DND-41 (cell line): ENCODE measurements at regions not wholly inside any gene's neighbourhood (a gene's known extent, or its start where the extent isn't known, plus 50 kb on each side); places are given as distances from the start of the nearest gene placed in this dataset.

Experiments used
- ATAC-seq: fragments of 200-7000 bp; cut with Tn5 transposase; 3 replicates; pipeline ENCODE4 v1.9.1; 2021; ENCODE audit warnings: low read depth; ENCODE audit not compliant: insufficient read depth
- DNase-seq: peaks from one replicate; pipeline ENCODE4 v3.0.0-alpha.2; 2020
- H2AFZ ChIP-seq: 2 replicates; pipeline ENCODE4 v1.6.0; 2012; ENCODE audit warnings: low read depth, low read length
- H3K27ac ChIP-seq: 2 replicates; pipeline ENCODE4 v1.5.1; 2012; ENCODE audit warnings: low read length, inconsistent platforms
- H3K27me3 ChIP-seq: fragments of 200-600 bp; sonication (generic); 2 replicates; pipeline ENCODE4 v1.6.0; 2012; ENCODE audit warnings: low read length, mild to moderate bottlenecking, inconsistent platforms; ENCODE audit not compliant: insufficient read depth, poor library complexity
- H3K36me3 ChIP-seq: 2 replicates; pipeline ENCODE4 v1.5.1; 2012; ENCODE audit warnings: low read length, inconsistent platforms; ENCODE audit not compliant: insufficient read depth
- H3K4me1 ChIP-seq: 2 replicates; pipeline ENCODE4 v1.5.1; 2012; ENCODE audit warnings: mild to moderate bottlenecking, low read length; ENCODE audit not compliant: insufficient read depth
- H3K4me2 ChIP-seq: 2 replicates; pipeline ENCODE4 v1.6.0; 2012; ENCODE audit warnings: mild to moderate bottlenecking, moderate library complexity, low read length, inconsistent platforms; ENCODE audit not compliant: insufficient read depth
- H3K4me3 ChIP-seq, 2 experiments: fragments of 200-600 bp in 1 of 2; shearing (Covaris generic) in 1 of 2; 2 replicates each; pipeline ENCODE4 v1.5.1; 2012 to 2016; ENCODE audit warnings: inconsistent platforms in 2 of 2, low read length in 2 of 2, mild to moderate bottlenecking in 2 of 2, low read depth in 1 of 2, moderate library complexity in 1 of 2
- H3K79me2 ChIP-seq: 2 replicates; pipeline ENCODE4 v1.6.0; 2012; ENCODE audit warnings: low read length, inconsistent platforms; ENCODE audit not compliant: insufficient read depth
- H3K9ac ChIP-seq: 2 replicates; pipeline ENCODE4 v1.6.0; 2012; ENCODE audit warnings: low read depth, mild to moderate bottlenecking, inconsistent platforms, low read length, moderate library complexity
- H3K9me3 ChIP-seq: 2 replicates; pipeline ENCODE4 v1.5.1; 2012; ENCODE audit warnings: low read length, moderate library complexity, mild to moderate bottlenecking, inconsistent platforms; ENCODE audit not compliant: insufficient read depth, severe bottlenecking
- H4K20me1 ChIP-seq: 2 replicates; pipeline ENCODE4 v1.6.0; 2012; ENCODE audit warnings: low read length; ENCODE audit not compliant: insufficient read depth
- EZH2 ChIP-seq: IDR thresholded peaks from 3 replicates; pipeline ENCODE4 v1.6.1; 2012; ENCODE audit warnings: borderline replicate concordance, low read depth, mild to moderate bottlenecking, moderate library complexity, low read length, inconsistent platforms; ENCODE audit not compliant: severe bottlenecking
- TF ChIP-seq, protein P1 (sequence below): IDR thresholded peaks from 2 replicates; pipeline ENCODE4 v1.5.1; 2012; ENCODE audit warnings: borderline replicate concordance, low read length, moderate library complexity, mild to moderate bottlenecking; ENCODE audit not compliant: poor library complexity, severe bottlenecking; ENCODE audit errors: extremely low read depth

DNA sequence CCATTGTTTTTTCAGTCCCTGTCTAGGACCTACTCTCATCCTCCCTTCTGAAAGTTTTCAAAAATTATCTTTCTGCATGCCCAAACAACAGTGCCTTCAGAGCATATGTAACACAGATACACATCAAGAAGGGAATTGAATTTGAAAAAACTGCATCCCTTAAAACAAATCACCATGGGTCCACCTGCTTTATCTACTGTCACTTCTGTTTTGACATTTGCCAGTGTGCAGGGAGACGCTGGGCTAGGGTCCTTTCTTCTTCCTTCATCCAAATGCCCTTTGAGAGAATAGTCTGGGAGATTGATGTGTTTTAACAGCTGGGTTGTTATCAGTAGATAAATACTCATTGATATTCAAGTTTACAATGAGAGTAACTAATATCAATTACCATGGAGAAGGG, 1630.1 kb downstream of the MAT2B start:
- DNase-seq (no peak), ATAC-seq (no peak)
- Histone ChIP-seq H3K79me2 (no peaks in the 10 kb centered on the region), H3K4me2 (no peak overlapping the region), H3K27me3 (no peaks in the 10 kb centered on the region), H2AFZ (no peak overlapping the region), H3K9me3 (no peaks in the 10 kb centered on the region), H3K36me3 (no peaks in the 10 kb centered on the region), H3K9ac (no peak overlapping the region), H3K27ac (no peak overlapping the region), H3K4me3 (no peak overlapping the region), H3K4me1 (no peaks in the 10 kb centered on the region), H4K20me1 (no peaks in the 10 kb centered on the region)
- TF ChIP-seq, protein P1, sequence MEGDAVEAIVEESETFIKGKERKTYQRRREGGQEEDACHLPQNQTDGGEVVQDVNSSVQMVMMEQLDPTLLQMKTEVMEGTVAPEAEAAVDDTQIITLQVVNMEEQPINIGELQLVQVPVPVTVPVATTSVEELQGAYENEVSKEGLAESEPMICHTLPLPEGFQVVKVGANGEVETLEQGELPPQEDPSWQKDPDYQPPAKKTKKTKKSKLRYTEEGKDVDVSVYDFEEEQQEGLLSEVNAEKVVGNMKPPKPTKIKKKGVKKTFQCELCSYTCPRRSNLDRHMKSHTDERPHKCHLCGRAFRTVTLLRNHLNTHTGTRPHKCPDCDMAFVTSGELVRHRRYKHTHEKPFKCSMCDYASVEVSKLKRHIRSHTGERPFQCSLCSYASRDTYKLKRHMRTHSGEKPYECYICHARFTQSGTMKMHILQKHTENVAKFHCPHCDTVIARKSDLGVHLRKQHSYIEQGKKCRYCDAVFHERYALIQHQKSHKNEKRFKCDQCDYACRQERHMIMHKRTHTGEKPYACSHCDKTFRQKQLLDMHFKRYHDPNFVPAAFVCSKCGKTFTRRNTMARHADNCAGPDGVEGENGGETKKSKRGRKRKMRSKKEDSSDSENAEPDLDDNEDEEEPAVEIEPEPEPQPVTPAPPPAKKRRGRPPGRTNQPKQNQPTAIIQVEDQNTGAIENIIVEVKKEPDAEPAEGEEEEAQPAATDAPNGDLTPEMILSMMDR: no peak
- TF ChIP-seq EZH2: no peak

DNA sequence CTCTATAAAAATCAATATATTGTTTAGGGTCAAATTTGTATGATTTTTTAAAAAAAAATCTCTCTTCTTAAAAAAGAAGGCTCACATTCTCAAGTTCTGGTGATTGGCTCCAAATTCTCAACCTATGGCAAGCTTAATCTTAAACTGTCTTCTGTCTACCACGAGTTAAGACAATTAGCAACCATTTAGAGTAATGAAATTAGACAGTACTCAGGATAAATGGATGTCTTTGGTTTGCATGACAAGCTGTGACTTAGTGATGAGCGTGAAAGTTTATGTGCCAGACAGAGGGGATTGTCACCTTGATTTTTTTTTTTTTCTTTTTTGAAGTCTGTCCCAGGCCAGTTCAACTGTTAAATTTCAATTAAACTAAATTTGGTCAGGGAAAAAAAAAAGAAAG, 1632.3 kb downstream of the MAT2B start:
- Histone ChIP-seq H3K36me3 (no peaks in the 10 kb centered on the region), H3K27ac (no peak overlapping the region), H3K79me2 (no peaks in the 10 kb centered on the region), H4K20me1 (no peaks in the 10 kb centered on the region), H3K9ac (no peak overlapping the region), H3K4me2 (no peak overlapping the region), H3K4me1 (no peaks in the 10 kb centered on the region), H2AFZ (no peak overlapping the region), H3K9me3 (no peaks in the 10 kb centered on the region), H3K4me3 (no peak overlapping the region), H3K27me3 (no peaks in the 10 kb centered on the region)
- no peak for DNase-seq
- no peak for ATAC-seq
- TF ChIP-seq, protein P1: no peak
- TF ChIP-seq EZH2: no peak

DNA sequence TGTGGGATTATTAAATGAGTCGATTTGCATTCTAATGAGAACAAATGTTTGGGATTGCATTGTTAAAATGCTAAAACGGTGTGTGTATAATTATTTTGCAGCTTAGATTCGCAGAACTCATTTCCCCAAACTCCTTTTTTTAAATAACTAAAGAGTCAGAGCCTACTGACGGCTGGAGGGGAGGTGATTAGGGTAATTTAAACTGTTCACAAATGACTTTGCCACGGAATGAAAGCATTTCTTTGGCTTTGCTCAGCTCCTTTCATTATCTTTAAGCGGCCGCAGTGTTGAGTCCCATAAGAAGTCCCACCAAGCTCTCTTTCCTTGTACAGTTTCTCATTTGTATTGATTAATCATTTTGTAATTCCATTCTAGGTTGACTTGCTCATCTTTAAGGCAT, 1632.8 kb downstream of the MAT2B start:
- Histone ChIP-seq H3K9ac (no peak overlapping the region), H3K79me2 (no peaks in the 10 kb centered on the region), H2AFZ (no peak overlapping the region), H3K27me3 (no peaks in the 10 kb centered on the region), H3K4me2 (no peak overlapping the region), H3K27ac (no peak overlapping the region), H3K36me3 (no peaks in the 10 kb centered on the region), H4K20me1 (no peaks in the 10 kb centered on the region), H3K4me3 (no peak overlapping the region), H3K9me3 (no peaks in the 10 kb centered on the region), H3K4me1 (no peaks in the 10 kb centered on the region)
- TF ChIP-seq EZH2: no peak
- no peak for ATAC-seq
- DNase-seq: no peak

DNA sequence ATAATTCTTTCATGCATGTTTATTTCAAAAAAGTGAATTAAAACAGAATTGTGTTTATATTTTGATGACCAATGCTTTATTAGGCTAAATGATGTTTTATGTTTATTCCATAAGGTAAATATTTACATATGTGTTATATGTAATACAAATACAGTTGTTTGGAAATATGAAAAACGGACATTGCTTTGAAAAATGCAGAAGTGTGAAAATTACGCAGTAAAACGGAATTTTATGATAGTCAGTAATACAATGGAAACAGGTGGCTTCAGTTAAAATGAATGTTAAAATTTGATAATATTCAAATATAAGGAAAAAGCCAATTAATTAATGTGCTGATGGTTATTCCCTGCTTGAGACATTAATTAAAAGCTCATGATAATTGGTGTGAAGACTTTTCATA, 1633.8 kb downstream of the MAT2B start:
- Histone ChIP-seq H3K4me1 (no peaks in the 10 kb centered on the region), H3K36me3 (no peaks in the 10 kb centered on the region), H3K4me3 (no peak overlapping the region), H2AFZ (no peak overlapping the region), H3K27me3 (no peaks in the 10 kb centered on the region), H4K20me1 (no peaks in the 10 kb centered on the region), H3K9me3 (no peaks in the 10 kb centered on the region), H3K27ac (no peak overlapping the region), H3K4me2 (no peak overlapping the region), H3K9ac (no peak overlapping the region), H3K79me2 (no peaks in the 10 kb centered on the region)
- ATAC-seq: no peak
- DNase-seq: no peak
- TF ChIP-seq EZH2: no peak
- TF ChIP-seq, protein P1: no peak
